NB4 (cell line): ENCODE measurements at regions not wholly inside any gene's neighbourhood (a gene's known extent, or its start where the extent isn't known, plus 50 kb on each side); places are given as distances from the start of the nearest gene placed in this dataset.

Source experiments
- DNase-seq: peaks from one replicate; pipeline ENCODE4 v3.0.0; 2010; ENCODE audit warnings: low read depth
- H3K4me3 ChIP-seq: one replicate; pipeline ENCODE4 v1.5.1; 2011; ENCODE audit warnings: mild to moderate bottlenecking, low read depth, low read length, moderate library complexity
- CTCF ChIP-seq: IDR thresholded peaks from one replicate; pipeline ENCODE4 v1.5.1; 2012; ENCODE audit warnings: low read depth, low read length
- MAX ChIP-seq: IDR thresholded peaks from 2 replicates; pipeline ENCODE4 v1.6.1; 2011; ENCODE audit warnings: low read depth, low read length
- MYC ChIP-seq: IDR thresholded peaks from 2 replicates; pipeline ENCODE4 v1.6.1; 2011; ENCODE audit warnings: low read depth, low read length
- POLR2A ChIP-seq: IDR thresholded peaks from 2 replicates; pipeline ENCODE4 v1.6.1; 2011; ENCODE audit warnings: mild to moderate bottlenecking; ENCODE audit not compliant: insufficient read length; ENCODE audit errors: extremely low read depth

- no peak for TF ChIP-seq MAX
- no peak for TF ChIP-seq MYC
- no peak for TF ChIP-seq POLR2A
- no peak for TF ChIP-seq CTCF
- DNase-seq: no peak
- no peak overlapping the region for H3K4me3 ChIP-seq
Measured at GRCh38 chr5:2958976-2959375, 207.5 kb upstream of the IRX2 start.

- H3K4me3 ChIP-seq: no peak overlapping the region
- no peak for DNase-seq
- TF ChIP-seq CTCF: no peak
- no peak for TF ChIP-seq POLR2A
- TF ChIP-seq MYC: no peak
- TF ChIP-seq MAX: no peak
Measured at GRCh38 chr5:2948875-2949274, 197.4 kb upstream of the IRX2 start.

- TF ChIP-seq MAX: no peak
- no peak for TF ChIP-seq CTCF
- no peak for TF ChIP-seq MYC
- TF ChIP-seq POLR2A: no peak
- no peak overlapping the region for H3K4me3 ChIP-seq
- DNase-seq: peak; percentile 16
Measured at GRCh38 chr5:2946315-2946714, 194.8 kb upstream of the IRX2 start.

GRCh38 chr5:2936413-2936812 is 184.9 kb upstream of the IRX2 start:
- no peak for DNase-seq
- no peak overlapping the region for H3K4me3 ChIP-seq
- TF ChIP-seq POLR2A (no peak), MYC (no peak), MAX (no peak), CTCF (no peak)

- no peak for DNase-seq
- TF ChIP-seq MYC (no peak), MAX (no peak), CTCF (no peak), POLR2A (no peak)
- no peak overlapping the region for H3K4me3 ChIP-seq
Measured at GRCh38 chr5:2929779-2930178, 178.3 kb upstream of the IRX2 start.

- TF ChIP-seq MYC (no peak), CTCF (no peak), POLR2A (no peak), MAX (no peak)
- H3K4me3 ChIP-seq: no peak overlapping the region
Measured at GRCh38 chr5:2921651-2922050, 170.2 kb upstream of the IRX2 start.

More at GRCh38 chr5:2921651-2922050, 170.2 kb upstream of the IRX2 start:
- no peak for DNase-seq
